AG08395 (cell line): ENCODE measurements at regions not wholly inside any gene's neighbourhood (a gene's known extent, or its start where the extent isn't known, plus 50 kb on each side); places are given as distances from the start of the nearest gene placed in this dataset.

Experiments used
- DNase-seq: peaks from one replicate; pipeline ENCODE4 v3.0.0; 2012; ENCODE audit warnings: mixed read lengths, low spot score

- peak; percentile 50 for DNase-seq
These were observed 218.2 kb downstream of the SH3BP4 start for GRCh38 chr2:235170016-235170415.

DNA sequence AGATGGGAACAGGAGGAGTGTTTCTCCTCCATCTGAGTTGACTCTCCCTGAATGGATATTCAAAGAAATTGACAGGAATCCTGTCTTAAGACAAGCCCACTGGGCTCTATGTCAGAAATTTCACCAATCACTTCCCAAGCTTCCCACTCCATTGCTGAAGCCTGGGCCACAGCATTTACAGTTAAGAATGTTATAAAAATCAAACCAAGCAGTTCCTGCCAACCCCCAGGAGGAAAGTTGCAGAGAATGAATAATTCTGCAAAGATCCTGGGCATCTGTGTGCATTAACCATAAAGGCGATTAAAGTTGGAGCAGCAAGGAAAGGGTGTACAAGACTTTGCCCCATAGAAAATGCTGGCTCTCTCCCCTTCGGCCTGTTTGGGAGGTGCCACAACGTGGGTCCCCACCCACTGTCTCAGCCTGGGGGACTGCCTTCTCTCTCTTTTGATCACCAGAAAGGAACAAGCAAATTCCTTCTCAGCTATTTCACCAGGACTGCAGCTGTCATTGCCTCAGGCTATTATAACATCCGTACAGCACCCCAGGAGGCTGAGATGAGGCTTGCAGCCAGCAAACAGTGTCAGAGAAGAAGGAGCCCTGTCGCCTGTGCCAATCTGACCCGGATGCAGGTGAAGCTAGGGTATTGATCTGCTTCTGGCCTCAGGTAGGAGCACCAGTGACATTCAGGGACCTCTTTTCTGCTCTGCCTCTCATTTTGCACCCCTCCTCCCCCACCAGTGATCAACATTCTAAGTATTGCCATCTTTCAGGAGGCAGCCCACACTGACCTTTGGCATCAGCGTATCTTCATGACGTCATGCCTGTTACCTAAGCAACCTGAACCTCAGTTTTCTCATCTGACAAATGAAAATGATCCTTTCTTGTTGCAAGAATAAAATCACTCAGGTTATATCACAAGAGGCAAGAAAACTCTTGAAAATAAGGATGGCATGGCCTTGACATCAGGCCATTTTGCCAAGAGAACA is 219.0 kb downstream of the SH3BP4 start:
- peak; percentile 92 for DNase-seq

DNA sequence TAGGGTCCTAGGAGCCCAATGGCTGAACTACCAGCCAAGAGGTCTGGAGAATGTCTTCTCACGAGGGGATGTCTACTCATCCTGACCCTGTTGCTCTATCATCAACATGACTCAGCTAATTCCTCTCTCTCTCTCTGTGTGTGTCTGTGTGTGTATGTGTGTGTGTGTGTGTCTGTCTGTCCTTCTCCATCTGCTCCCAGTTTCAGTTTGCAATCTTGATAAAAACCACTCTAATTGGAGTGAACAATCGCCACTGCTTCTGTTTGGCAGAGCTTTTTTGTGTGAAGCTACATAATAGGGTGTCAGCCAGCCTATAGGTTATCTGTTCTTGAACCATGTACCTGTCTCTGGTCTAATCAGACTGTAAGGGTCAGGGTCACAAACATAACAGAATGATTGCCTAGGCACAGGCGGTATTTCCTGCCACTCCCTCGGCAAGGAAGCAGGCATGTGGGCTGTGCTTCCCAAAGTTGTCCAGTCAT is 219.8 kb downstream of the SH3BP4 start:
- peak; percentile 79 for DNase-seq

DNA sequence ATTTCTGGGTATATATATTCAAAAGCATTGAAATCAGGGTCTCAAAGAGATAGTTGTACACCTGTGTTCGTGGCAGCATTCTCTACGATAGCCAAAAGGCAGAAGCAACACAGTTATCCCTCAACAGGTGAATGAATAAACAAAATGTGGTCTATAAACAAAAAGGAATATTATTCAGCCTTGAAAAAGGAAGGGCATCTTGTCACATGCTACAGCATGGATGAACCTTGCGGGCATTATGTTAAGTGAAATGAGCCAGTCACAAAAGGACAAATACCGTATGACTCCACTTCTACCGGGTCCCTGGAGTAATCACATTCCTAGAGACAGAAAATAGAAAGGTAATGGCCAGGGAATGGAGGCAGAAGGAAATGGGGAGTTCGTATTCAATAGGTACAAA is 228.8 kb downstream of the SH3BP4 start:
- no peak for DNase-seq

DNA sequence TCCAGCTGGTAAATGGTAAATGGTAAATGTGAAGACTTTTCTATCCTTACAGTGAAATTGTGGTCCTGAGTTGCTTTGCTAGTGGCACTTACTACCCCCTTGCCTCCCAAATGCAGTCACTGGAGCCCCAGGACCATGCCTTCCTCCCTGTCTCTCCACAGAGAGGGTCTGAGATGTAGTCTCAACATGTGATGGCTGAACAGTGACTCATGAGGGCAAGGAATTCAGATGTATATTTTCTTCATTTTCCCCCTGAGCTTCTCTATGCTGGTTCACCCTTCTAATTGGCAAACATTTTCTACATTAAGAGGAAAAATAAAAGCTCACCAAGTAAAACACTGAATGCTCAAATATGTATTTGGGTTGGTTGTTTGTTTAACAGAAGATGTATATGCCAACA is 232.0 kb downstream of the SH3BP4 start:
- DNase-seq = no peak

GRCh38 chr2:235187806-235188205 is 236.0 kb downstream of the SH3BP4 start:
- DNase-seq = no peak

DNA sequence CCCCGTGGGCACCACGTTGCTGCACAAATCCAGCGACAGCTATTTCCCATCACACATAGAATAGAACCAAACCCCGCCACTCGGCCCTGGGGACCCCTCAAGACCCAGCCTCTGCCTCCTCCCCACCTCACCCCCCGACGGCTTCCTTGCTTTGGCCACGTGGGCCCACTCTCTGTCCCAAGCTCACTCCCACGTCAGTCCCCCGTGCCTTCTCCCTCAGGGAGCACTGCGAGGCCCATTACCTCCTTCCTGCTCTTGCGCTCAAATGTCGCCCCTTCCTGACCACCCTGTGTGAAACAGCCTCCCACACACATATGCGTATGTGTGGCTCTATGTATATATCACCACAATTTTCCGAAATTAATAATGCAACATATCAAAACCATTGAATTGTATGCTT is 239.7 kb downstream of the SH3BP4 start:
- no peak for DNase-seq

DNA sequence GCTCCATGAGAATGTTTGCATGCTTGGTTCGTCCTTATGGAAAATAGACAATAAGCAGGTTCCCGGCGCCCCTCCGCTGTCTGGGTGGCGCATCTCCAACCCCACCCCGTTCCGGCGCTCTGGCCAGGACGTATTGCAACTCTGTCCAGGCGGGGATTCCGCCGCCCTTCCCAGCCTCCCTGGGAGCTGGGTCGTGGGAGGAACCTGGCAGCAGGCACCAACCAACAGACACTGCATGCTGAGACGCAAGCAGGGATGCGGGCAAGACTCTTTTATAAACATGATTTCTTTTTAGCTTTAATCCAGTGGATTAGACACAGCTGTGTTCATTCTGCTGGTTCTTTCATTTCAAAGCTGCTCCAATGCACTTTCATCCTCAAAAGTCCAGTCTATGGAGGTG is 240.2 kb downstream of the SH3BP4 start:
- peak; percentile 29 for DNase-seq

- no peak for DNase-seq
These were observed 242.5 kb downstream of the SH3BP4 start for GRCh38 chr2:235194351-235194750.

- no peak for DNase-seq
These were observed 243.0 kb downstream of the SH3BP4 start for GRCh38 chr2:235194836-235195235.

- DNase-seq = no peak
These were observed 244.1 kb downstream of the SH3BP4 start for GRCh38 chr2:235195921-235196320.

DNA sequence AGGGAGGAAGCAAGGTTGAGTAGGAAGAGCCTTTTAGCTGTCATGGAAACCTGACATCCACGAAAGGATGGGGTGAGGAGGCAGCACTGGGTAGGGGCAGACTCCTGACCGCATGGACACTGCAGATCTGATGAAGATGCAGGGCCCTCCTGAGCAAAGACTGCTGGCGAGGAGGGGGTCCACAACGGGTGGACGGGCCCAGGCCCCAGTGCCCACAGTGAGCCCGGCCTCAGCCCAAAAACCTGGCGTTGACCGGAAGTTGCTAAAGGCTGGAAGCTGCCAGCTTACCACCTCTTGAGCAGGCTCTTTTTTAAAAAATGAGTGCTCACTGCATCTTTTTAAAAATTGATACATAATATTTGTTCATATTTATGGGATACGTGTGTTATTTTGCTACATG is 247.3 kb downstream of the SH3BP4 start:
- no peak for DNase-seq

- DNase-seq = no peak
These were observed 248.4 kb downstream of the SH3BP4 start for GRCh38 chr2:235200216-235200615.

DNA sequence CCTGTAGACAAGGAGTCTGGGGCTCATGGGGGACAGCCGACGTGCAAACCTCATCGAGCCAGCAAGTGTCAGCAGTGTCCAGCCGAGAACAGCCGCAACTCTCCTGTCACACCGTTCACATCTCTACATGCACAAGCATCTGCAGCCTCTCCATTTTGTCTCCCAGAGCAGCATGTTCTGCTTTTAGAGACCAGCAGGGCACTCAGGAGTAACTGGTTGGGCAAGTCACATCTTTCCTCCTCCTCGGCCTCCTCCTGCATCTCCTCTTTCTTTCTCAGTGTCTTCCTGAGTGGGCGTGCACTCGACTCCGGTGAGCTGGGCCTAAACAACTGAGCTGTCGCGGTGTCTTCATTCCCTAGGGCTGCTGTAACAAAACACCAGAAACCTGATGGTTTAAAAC is 249.9 kb downstream of the SH3BP4 start:
- no peak for DNase-seq

GRCh38 chr2:235204948-235205347 is 253.1 kb downstream of the SH3BP4 start:
- DNase-seq = peak; percentile 63

DNA sequence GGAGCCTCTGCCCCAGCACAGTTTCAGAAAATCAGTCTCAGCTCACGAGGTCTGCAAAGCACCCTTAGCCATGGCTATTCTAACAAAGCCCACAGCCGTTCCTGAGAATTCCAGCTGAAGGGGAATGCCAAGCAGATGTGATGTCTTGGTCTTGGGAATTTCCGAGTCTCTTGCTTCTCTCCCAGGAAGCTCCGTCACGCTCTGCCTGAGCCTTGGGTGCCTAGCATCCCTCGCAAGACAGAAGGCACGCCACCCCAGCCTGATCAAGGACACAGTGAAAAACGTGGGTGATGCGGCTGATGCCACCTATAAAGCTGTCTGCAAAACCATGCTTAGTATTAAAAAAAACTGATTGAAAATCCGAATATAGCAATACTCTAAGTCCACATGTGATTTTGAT is 254.6 kb downstream of the SH3BP4 start:
- DNase-seq = no peak

DNA sequence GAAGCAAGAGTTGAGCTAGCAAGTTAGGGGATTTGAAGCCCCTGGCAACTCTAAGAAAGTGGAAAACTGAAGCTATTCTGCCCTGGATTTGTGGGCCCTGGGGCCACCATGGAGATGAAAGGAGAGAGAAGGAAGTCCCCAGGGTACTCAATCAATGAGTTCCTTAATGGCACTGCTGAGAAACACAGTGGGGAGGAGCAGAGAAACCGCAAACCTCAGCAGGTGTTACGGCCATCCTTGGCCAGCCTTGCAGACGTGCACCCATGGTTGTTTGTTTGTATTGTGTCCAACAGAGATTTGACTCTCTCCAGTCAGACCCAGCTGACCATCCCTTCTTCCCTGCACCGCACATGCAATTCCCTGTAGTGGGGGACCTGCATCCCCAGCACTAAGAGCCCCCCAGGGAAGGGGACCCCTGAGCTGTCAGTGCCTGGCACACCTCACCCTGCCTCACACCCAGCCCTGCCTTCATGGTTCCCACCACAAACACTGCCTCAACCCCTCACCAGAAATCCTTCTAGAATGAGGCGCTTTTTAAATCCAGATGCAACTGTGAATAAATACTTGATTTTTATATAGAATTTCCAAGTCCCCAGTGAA is 255.3 kb downstream of the SH3BP4 start:
- no peak for DNase-seq

- no peak for DNase-seq
These were observed 259.2 kb downstream of the SH3BP4 start for GRCh38 chr2:235211056-235211455.

DNA sequence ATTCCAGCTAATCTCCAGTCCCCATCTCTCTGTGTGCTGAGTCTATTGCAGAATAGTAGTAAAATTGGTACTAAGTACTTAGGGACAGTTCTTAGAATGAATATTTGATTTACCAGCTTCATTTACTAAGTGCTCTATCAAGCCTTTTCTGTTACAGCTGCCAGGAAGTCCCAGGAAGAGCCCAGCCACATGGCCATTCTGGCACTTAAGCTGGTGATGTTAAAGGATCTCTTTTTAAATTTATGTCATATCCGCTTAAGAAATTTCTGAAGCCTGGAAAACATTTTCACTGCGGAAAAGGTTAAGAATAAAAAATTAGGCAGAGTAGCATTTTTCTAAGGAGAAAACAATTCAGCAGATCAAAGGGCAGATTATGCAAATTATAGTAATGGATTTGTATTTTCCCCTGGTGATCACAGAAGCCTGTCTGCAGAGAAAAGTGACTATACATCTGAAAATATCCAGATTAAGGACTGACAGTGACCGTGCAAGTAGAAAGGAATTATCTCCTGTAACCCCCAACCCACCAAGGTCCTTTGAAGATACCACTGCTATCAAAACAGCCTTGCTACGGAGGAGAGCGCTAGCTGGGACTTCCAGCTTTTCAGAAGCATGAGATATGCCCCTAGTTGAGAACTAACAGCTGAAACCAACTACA is 260.8 kb downstream of the SH3BP4 start:
- DNase-seq = no peak

- no peak for DNase-seq
These were observed 263.4 kb downstream of the SH3BP4 start for GRCh38 chr2:235215248-235215647.

GRCh38 chr2:235216901-235217300 is 265.1 kb downstream of the SH3BP4 start:
- peak; percentile 31 for DNase-seq

- peak; percentile 20 for DNase-seq
These were observed 266.0 kb downstream of the SH3BP4 start for GRCh38 chr2:235217846-235218245.

GRCh38 chr2:235218486-235218907 is 266.7 kb downstream of the SH3BP4 start:
- DNase-seq = no peak
